HUDEP-2 (cell line): ENCODE measurements at regions not wholly inside any gene's neighbourhood (a gene's known extent, or its start where the extent isn't known, plus 50 kb on each side); places are given as distances from the start of the nearest gene placed in this dataset.
"Not testable (repeated sequence)": the region's sequence is repeated elsewhere in the genome, so short reads cannot be mapped to it uniquely, and the experiment has no call there.

ENCODE experiments used
- DNase-seq, 76 experiments: peaks; one replicate each; lab custom pipeline; 2025; ENCODE audit not compliant: unreplicated experiment in 76 of 76; lab: John Stamatoyannopoulos, UW

DNA sequence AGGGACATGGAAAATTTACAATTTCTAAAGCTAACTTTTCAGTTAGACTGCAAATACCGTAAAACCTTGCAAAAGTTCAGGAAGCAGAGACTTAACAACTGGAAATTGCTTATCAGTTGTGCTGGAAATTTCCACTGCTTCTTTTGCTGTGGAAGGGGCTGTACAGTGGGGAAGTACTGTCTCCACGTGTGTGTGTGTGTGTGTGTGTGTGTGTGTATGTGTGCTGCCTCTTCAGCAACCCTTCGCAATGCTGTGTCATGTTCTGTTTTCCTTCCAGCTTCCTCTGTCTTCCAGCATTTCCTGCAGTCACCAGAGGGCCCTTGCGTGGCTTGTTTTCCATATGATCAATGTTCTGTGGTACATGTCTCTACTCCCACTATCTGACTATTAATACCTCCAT is 87.5 kb upstream of the RANBP3L start:
- no peak for DNase-seq

DNA sequence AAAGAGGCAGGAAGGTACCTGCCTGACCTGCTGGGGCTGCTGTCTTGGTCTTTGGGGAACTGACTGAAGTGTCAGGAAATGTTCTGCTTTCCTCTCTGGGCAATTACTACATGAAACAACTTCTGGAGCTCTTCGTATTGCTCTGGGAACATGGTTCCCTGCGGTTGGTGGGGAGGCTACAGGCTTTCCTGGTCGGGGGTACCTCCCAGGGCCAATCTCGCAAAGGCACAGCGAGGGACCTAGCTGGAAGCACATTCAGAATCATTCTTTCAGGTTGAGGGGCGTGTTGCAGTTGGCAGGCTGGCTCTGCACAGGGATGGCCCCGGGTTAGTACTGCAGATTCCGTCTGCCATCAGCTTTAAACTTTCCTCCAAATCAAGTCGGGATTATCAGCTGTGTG is 88.9 kb upstream of the RANBP3L start:
- DNase-seq: no peak

DNA sequence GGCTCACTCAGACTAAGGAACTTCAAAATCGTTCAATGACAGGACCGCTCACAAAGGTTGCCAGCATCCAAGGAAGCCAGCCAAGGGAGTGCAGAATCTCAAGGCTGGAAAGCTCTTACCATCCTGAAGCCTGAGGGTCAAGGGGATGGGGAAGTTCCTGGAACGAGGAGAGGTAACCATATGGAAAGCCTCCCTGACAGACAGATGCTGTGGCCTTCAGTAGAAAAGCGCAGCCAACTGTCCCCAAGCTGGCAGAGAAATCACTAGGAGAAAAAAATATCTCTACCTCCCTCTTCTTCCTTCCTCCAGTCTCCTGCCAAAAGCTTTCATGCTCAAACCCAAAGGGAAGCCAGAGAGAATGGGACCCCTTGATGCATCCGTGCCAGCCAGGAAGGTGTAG is 90.5 kb upstream of the RANBP3L start:
- no peak for DNase-seq

DNA sequence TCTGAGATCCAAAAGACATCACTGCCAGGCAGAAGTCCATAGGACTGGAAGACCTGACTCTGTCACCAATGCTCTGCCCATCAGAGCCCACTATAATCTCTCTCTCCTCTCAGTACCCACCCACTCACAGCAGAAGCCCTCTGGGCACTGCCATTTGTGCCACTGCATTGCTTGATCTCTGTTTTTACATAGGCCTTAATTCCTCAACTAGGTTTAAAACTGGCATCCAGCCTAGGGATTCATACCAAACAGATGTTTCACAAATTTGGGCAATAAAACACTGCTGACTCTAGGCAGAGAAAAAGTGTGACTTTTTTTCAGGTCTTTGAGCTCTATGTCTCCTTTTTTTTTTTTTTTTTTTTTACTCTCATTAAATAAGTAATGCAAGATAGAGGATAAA is 91.1 kb upstream of the RANBP3L start:
- DNase-seq: no peak

DNA sequence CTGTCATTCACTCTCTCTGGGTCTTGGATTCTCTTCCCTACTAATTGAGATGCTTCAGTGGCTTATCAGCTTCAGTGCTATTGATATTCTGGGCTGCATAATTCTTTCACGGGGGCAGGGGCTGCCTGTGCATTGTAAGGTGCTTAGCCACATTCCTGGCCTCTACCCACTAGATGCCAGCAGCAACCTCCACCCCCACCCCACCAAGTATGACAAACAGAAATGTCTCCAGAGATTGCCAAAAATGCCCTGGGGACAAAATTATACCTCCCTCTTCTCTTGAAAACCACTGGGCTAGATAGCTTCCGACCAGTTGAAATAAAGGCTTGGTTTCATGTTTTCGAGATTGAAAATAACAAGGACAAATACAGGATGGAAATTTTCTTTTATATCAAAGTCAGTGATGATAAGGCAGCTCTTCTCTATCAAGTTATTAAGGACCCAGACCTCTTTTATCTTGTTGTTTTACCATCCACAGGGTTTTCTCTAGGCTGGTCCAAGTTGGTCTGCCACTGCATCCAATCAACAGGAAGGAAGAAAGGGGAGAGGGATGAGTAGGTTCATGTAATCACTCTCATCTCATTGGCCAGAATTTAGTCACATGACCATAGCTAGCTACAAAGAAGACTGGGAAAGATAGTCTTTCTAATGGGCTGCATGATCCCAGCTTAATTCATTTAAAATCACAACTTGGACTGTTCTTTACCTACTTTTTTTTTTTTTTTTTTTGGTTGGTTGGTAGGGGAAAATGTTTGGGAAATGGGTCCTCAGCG is 92.1 kb upstream of the RANBP3L start:
- DNase-seq: no peak

DNA sequence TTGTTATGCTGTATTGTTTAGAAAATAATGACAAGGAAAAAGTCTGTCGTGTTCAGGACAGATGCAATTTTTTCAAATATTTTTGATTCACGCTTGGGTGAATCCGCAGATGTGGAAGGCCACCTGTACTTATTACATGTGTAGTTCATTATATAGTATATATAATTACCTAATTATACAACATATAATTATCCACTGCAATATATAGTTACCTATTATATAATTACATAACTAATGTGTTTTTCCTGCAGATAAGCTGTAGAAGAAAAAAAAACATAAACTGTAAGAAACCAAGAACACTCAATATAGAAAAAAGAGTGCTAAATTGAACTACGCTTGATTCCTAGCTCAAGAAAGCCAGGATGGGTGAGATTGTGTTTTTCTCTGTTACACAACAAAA is 93.6 kb upstream of the RANBP3L start:
- no peak for DNase-seq

DNA sequence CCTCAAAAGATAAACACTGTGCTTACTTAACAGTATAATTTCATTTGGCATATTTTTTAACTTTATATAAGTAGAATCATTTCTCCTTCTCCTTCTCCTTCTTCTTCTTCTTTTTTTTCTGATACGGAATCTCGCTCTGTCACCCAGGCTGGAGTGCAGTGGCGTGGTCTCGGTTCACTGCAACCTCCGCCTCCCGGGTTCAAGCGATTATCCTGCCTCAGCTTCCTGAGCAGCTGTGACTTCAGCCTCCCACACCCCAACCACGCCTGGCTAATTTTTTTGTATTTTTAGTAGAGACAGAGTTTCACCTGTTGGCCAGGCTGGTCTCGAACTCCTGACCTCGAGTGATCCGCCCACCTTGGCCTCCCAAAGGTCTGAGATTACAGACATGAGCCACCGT is 94.2 kb upstream of the RANBP3L start:
- not testable (repeated sequence) for DNase-seq

DNA sequence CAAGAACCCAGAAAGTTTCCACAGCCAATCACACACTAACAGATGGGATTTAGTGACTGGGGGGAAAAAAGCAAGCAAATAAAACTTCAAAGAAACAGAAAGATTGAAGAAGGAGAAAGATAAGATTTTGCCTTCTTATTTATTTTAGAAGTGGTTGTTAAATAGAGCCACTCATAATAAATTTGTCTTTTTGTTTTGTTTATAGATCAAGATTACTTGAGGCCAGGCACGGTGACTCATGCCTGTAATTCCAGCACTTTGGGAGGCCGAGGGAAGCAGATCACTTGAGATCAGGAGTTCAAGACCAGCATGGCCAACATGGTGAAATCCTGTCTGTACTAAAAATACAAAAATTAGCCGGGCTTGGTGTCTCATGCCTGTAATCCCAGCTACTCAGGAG is 94.9 kb upstream of the RANBP3L start:
- no peak for DNase-seq

DNA sequence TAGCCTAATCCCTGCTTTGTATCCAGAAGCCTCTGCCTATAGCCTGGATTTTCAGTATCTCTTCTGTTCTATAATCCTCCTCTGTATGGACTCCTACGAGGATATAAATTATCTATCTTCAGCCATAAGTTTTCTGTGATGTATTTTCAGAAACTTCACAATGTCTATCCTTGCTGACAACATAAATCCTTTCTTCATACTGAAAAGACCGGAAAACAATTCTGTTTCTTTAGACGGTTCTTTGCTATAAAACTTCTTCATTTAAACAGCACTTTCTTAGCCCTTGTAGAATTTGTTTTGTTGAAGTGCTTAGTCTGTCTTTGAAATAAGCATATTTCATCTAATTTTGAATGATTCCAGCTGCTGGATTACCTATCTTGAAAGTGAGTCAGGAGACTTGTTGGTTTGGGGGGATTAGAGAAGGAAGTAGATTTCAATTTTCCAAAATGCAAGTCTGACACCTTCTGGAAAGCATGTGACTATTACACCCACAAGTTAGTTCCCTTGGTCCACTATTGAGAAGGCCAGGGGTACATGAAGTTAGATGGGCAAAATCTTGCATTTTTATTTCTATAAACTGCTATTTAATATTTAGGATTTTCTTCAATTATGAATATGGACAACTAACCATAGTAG is 96.3 kb upstream of the RANBP3L start:
- DNase-seq: no peak

DNA sequence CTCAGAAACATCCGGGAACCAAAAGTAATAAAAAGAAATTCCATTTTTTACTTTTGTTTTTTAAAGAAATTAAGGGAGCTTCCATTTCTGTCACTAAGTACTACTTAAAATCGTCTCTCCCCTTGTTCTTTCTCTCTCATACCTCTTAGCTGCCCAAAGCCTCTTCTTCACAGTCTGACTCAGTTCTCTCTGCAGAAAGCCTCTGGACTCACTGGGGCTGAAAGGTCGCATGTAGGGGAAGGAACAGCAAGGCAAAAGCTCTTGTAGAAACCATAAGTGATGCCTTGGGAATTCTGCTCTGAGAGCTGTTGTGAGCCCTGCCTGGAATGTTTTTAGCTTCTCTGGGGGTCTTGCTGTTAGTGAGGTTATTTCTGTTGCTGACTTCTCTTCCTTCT is 100.8 kb upstream of the RANBP3L start:
- DNase-seq: no peak

DNA sequence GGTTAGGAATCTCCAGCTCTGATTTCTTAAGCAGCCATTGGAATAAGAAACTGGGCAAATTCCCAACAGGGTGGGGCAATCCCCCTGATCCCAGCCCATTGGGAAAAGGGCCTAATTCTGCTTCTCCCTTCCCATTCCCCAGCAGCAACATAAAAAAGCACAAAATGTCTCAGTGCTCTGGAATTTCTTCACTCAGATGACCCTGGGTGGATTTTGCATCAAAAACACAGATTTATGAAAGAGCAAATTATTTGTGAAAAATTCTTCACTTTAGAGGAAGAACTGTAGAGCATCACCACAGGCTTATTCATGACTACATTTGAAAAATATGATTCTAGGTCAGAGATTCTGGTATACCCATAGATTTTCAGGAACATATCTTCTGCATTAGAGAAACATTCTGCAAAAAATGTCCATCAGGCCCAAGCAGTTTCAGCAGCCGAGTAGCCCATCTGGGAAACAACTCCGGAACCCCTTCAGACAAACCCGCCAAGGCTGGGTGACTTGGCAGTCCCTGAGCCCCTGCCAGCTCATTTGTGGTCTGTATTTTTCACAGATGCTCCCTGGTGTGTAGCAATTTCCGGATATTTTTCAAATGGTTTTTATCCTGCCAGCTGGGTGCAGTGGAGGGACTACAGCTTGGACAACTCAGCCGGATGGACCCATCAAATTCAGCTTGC is 102.1 kb upstream of the RANBP3L start:
- DNase-seq: no peak

DNA sequence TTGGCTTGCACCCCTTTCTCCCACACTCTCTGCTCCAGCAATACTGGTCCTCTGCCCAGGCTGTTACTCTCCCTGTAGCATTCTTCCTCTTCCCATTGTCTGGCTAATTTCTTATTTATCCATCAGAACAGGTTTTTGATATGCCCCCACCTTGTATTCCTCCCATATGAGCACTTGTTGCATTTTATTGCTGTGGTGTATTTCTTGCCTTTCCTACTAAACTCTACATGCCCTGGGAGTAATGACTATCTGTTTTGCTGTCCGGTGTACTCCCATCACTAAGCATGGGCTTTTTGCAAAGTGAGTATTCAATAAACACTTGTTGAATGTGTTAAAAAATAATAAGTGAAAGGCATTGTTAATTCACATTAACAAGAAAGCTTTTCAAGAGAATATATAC is 104.3 kb upstream of the RANBP3L start:
- DNase-seq: no peak

DNA sequence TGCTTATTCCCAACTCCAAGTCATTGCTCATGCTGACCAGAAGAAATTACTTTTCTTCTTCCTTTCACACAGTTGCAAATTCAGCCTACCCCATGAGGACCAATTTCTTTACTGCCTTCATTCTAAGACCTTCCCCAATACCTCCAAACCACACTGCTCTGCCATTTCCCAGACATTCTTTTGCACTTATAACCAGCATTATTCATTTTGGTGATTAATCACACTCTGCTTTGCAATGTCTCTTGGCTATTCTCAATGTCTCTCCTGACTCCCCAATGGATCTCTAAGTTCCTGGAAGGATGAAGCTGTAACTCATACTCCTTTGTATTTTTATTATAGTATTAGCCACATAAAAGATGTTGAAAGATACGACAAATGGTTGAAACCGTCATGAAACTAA is 105.7 kb upstream of the RANBP3L start:
- no peak for DNase-seq

DNA sequence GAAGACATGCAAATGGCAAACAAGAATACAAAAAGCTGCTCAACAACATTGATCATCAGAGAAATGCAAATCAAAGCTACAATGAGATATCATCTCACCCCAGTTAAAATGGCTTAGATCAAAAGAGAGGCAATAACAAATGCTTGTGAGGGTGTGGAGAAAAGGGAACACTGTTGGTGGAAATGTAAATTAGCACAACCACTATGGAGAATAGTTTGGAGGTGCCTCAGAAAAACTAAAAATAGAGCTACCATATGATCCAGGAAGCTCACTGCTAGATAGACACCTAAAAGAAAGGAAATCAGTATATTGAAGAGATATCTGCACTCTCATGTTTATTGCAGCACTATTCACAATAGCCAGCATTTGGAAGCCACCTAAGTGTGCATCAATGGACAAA is 108.0 kb upstream of the RANBP3L start:
- not testable (repeated sequence) for DNase-seq

DNA sequence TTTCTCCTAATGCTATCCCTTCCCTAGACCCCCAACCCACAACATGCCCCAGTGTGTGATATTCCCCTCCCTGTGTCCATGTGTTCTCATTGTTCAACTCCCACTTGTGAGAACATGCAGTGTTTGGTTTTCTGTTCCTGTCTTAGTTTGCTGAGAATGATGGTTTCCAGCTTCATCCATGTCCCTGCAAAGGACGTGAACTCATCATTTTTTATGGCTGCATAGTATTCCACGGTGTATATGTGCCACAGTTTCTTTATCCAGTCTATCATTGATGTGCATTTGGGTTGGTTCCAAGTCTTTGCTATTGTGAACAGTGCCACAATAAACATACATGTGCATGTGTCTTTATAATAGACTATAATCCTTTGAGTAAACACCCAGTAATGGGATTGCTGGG is 109.0 kb upstream of the RANBP3L start:
- DNase-seq: not testable (repeated sequence)

DNA sequence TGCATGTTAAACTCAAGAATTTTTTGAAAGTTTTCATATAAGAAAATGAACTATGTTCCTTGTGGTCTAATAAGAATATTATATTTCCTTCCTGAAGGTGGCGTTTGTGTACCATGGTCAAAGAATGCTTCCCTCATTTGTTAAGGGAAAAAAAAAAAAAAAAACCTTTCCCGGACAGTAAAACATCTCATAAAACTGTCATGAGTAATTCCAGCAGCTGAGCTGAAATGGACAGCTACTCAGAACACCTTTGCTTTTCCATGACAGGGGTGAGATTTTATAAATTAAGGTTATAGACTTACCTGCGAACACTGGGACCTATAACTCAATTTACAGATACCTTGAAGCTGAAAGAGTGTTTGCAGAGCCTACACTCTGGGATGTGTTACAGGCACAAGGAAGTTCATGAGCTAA is 113.2 kb upstream of the RANBP3L start:
- DNase-seq: peak in 9 of 76 experiments; percentile 8 to 28 (median 9)

DNA sequence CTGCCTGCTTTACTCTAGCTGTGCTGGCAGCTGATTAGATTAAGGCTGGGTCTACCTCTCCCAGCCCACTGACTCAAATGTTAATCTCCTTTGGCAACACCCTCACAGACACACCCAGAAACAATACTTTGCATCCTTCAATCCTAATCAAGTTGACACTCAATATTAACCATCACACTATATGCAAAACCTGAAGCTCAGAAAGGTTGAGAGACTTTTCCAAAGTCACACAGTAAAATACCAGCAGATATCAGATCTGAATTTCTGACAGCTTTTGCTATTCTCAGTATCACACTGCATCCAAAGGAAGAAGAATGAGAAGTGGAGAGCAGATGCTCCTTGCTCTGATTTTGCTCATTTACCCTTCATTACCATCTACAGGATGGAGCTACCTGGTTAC is 114.9 kb upstream of the RANBP3L start:
- DNase-seq: no peak

DNA sequence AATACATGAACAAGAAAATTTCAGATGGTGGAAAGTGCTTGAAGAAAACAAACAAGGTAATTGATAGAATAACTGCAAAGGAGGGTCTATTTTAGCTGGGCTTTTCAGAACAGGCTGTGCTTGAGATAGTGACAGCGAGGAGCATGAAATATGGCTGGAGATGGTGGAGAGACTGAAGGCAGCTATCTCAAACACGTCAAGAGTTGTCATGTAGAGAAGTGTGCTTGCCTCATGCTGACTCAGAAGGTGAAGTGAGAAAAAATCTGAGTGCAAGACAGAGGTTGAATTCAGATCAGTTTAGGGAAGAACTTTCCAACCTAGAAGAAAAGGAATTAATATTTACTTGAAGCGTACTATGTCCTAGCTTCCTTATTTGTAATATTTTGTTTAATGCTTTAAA is 115.5 kb upstream of the RANBP3L start:
- DNase-seq: no peak

DNA sequence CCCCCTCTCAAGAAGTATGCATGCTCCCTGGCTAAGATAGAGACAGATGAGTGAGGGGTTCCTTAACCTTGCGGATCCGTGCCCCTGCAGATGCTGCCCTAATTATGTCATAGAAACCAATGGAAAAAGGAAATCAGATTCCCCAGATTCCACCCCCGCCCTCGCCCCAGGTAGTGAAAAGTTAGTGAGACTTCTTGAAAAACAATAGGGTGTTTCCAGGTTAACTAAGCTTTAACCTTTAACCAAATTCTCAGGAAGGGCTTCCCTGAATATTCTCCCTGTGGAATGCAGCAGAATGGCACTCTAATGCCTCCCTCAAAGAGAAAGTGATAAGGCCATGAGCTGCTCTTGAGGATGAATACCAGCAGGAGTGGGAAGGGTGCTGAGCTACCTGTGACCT is 116.0 kb upstream of the RANBP3L start:
- no peak for DNase-seq

DNA sequence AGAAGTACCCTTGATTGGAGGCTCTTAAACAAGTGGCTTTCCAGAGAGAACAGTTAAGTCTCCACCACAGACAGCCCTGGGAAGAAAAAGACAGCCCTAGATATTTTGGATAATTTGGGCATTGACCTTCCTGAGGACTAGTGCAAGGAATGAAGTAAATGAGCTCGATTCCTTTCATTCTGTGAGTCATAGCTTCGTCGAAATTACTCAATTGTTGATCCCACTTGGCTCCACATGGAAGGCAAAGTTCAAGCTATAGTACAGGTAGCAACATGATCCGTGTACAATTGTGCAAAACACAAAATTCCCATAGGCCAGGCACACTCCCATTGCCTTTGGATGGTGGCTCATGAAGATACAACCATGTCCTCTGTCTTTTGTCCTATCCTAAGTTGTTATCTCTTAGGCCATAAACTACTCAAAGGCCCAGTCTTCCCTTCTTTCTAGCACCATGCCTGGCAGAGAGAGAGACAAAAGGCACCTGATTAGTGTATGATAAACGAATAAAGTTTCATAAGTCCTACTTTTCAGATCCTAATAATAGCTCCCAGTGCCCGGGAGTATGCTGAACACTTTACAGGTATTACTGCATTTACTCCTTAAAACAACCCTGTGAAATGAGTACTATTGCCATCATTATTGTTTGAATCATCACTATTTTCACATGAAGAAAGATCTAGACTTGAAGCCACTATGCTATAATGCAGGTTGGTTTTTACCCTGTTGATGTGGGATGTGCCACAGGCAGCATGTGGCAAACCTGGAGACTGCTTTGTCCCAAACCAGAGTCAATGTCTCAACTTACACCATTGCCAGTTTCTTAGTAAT is 116.7 kb upstream of the RANBP3L start:
- DNase-seq: no peak

DNA sequence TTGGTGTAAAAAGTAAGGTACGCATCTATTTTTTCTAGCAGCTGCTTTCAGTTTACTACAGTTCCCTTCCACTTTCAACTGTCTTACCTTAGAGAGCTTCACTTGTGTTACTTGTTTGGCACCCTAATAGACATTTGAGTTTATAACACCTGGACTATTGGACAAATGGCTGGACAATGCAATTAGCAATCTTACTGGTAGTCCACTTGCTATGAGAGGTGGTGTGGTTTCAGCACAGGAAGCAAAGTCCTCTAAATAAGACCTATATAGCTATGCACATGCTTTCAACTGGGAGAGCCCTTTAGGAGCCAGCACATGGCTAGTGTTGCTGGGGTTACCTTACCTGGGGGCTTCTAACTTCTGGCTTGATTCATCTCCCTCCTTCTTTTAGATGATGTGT is 119.6 kb upstream of the RANBP3L start:
- DNase-seq: no peak
